Activated T-helper 17 cell treated with anti-CD3 and anti-CD28 coated beads, Interleukin-2, amount 50 U/mL, for 72 hours (primary cell): ENCODE measurements at regions not wholly inside any gene's neighbourhood (a gene's known extent, or its start where the extent isn't known, plus 50 kb on each side); places are given as distances from the start of the nearest gene placed in this dataset.

ENCODE experiments used
- ATAC-seq: fragments of 150-1000 bp; cut with Tn5 transposase; replicated peaks from 2 replicates; pipeline ENCODE4 v1.10.0; 2021; ENCODE audit warnings: mild to moderate bottlenecking, moderate library complexity
- H3K27ac Mint-ChIP-seq: one replicate; pipeline ENCODE4 v1.8.0; 2022; ENCODE audit warnings: mixed read lengths
- H3K27me3 Mint-ChIP-seq: one replicate; pipeline ENCODE4 v1.8.0; 2022; ENCODE audit warnings: mixed read lengths
- H3K36me3 Mint-ChIP-seq: one replicate; pipeline ENCODE4 v1.8.0; 2022; ENCODE audit warnings: low read depth, mild to moderate bottlenecking, mixed read lengths
- H3K4me1 Mint-ChIP-seq: one replicate; pipeline ENCODE4 v1.8.0; 2022; ENCODE audit warnings: mixed read lengths
- H3K4me3 Mint-ChIP-seq: one replicate; pipeline ENCODE4 v1.8.0; 2022; ENCODE audit warnings: mild to moderate bottlenecking, mixed read lengths
- H3K9me3 Mint-ChIP-seq: one replicate; pipeline ENCODE4 v1.8.0; 2022; ENCODE audit warnings: mixed read lengths

DNA sequence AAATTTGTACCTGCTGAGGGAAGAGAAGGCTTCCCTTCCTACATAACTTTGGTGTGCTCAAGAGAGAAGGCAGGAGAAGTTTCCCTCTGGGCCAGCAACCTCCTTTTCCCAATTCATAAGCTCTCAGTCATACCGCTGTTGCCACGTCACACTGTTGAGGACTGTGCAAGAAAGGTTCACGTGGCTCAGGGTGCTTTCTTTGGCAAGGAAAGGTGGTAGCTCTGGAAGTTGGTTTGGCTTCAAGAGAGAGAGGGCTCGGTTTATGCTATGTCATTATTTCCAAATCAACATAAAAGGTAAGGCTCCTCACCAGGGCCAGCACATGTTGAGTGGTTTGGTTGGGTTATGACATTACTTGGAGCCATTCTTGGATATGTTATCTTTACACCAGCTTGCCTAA lies 77.3 kb downstream of the TNFSF18 start:
- no peak for ATAC-seq
- Mint-ChIP-seq H3K4me1 (no peaks in the 10 kb centered on the region), H3K9me3 (no peaks in the 10 kb centered on the region), H3K36me3 (no peaks in the 10 kb centered on the region), H3K27me3 (peaks cover 3% of the 10 kb centered on the region), H3K27ac (no peak overlapping the region), H3K4me3 (no peak overlapping the region)

- H3K4me1 Mint-ChIP-seq, result no peaks in the 10 kb centered on the region
- H3K9me3 Mint-ChIP-seq, result no peaks in the 10 kb centered on the region
- H3K4me3 Mint-ChIP-seq, result no peak overlapping the region
- ATAC-seq, result no peak
- H3K27ac Mint-ChIP-seq, result no peak overlapping the region
- H3K36me3 Mint-ChIP-seq, result no peaks in the 10 kb centered on the region
- peaks cover 3% of the 10 kb centered on the region for H3K27me3 Mint-ChIP-seq
Observed at GRCh38 chr1:172976222-172977041, 74.3 kb downstream of the TNFSF18 start.

DNA sequence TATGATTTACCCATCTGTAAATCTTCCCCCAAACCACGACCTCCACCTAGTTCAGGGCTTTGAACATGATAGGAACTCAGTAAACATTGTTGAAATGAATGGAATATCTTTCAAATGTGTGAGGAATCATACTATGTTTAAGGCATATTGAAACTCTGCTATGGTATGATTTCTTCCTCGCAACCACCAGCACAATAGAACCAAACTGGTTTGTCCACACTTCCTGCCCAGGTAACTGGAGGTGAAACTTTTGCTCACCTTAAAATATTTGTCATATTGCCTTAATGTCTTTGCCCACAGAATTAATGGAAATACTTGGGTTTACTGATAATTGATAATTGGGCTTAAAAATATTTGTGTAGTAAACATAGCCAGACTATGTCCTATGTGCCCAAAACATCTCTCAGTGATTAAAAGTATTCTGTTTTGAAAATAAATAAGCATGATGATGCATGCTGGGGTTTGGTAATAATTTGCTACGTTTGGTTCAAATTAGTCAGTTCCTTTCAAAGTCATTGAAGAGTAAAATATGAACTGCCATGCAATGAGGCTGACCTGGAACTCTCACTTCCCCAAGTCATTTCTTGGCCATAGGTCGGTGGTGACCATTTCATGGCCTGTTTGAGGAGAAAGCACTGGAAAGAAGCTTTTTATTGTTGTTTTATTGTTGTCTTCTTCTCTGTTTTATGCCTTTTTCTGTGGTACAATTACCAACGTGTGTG lies 73.3 kb downstream of the TNFSF18 start:
- Mint-ChIP-seq H3K27me3 (no peaks in the 10 kb centered on the region), H3K36me3 (no peaks in the 10 kb centered on the region)
- no peak for ATAC-seq

GRCh38 chr1:172978595-172978994 lies 72.1 kb downstream of the TNFSF18 start:
- no peaks in the 10 kb centered on the region for H3K9me3 Mint-ChIP-seq
- H3K4me3 Mint-ChIP-seq, result no peak overlapping the region
- H3K27me3 Mint-ChIP-seq, result no peaks in the 10 kb centered on the region
- H3K36me3 Mint-ChIP-seq, result no peaks in the 10 kb centered on the region
- no peaks in the 10 kb centered on the region for H3K4me1 Mint-ChIP-seq
- no peak for ATAC-seq
- H3K27ac Mint-ChIP-seq, result no peak overlapping the region

More for the DNA sequence above, 73.3 kb downstream of the TNFSF18 start:
- H3K4me1 Mint-ChIP-seq, result no peaks in the 10 kb centered on the region
- H3K27ac Mint-ChIP-seq, result no peak overlapping the region
- no peak overlapping the region for H3K4me3 Mint-ChIP-seq
- H3K9me3 Mint-ChIP-seq, result no peaks in the 10 kb centered on the region

DNA sequence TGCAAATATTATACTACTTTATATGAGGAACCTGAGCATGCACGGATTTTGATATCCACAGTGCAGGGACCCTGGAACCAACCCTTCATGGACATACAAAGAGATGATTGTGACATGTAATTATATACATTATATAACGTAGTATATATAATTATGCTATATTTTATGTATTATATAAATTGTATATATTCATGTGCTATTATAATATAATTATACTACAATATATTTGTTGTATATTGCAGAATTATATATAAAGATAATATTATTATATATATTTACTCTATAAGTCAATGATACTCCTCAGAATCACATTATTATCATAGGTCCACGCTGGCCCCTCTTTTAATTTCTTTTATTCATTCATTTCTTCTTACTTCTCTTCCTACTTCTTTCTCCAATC lies 70.9 kb downstream of the TNFSF18 start:
- no peak for ATAC-seq
- no peaks in the 10 kb centered on the region for H3K36me3 Mint-ChIP-seq
- no peaks in the 10 kb centered on the region for H3K27me3 Mint-ChIP-seq
- H3K9me3 Mint-ChIP-seq, result no peaks in the 10 kb centered on the region
- H3K4me1 Mint-ChIP-seq, result no peaks in the 10 kb centered on the region
- no peak overlapping the region for H3K4me3 Mint-ChIP-seq
- H3K27ac Mint-ChIP-seq, result no peak overlapping the region

DNA sequence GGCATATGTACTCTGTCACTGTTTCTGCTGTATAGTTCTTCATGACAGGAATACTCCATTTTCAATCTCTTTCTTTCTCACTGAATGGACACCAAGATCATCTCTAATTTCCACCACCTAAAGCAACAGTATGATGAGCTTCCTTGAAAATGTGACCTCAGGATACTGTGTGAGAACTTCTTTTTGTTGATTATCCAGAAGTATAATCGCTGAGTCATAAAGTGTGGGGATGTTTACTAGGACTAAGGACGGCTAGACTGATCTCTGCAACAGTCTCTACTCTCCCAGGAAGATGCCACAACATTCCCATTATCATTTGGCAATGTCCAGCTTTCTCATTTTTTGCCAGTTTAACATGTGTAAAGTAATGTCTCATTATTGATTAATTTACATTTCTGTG lies 70.3 kb downstream of the TNFSF18 start:
- Mint-ChIP-seq H3K36me3 (no peaks in the 10 kb centered on the region), H3K27me3 (no peaks in the 10 kb centered on the region), H3K4me1 (no peaks in the 10 kb centered on the region), H3K4me3 (no peak overlapping the region), H3K27ac (no peak overlapping the region), H3K9me3 (no peaks in the 10 kb centered on the region)
- no peak for ATAC-seq

GRCh38 chr1:172980971-172981370 lies 69.8 kb downstream of the TNFSF18 start:
- Mint-ChIP-seq H3K27me3 (no peaks in the 10 kb centered on the region), H3K27ac (no peak overlapping the region), H3K36me3 (no peaks in the 10 kb centered on the region), H3K9me3 (no peaks in the 10 kb centered on the region), H3K4me3 (no peak overlapping the region), H3K4me1 (no peaks in the 10 kb centered on the region)
- ATAC-seq, result no peak
